ENCODE measurements at regions not wholly inside any gene's neighbourhood (a gene's known extent, or its start where the extent isn't known, plus 50 kb on each side); places are given as distances from the start of the nearest gene placed in this dataset.

DNA sequence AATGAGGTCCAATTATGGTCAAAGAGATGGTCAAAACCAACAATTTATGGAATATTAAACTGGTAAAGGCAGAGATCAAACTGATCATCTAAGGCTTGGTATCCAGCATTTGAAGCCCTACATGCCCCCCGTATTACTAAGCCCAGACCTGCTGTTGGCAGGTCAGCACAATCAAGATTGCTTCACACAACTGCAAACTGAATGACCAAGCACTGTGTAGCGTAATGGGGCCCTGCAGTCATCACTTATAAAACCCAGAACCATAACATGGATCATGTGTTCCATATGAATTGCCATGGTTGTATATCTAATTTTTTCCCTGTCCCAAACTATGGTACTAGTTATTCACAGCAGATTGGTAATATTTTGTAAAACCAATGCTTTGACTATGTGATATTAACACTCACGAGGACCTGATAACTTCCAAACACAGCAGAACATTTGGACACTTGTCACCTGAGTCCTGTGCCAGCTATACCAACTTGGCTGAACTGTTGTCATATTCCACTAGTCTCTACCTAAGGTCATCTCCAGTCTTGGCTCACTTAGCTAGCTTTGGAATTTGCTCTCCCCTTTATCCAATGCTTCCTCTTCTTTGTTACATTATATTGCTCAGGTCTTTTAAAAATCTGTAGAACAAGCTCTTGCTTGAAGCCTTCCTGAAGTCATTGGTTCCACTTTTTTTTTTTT lies 81.7 kb upstream of the HMHB1 start:
- DNase-seq (ENCODE audit: low spot score): no peak

DNA sequence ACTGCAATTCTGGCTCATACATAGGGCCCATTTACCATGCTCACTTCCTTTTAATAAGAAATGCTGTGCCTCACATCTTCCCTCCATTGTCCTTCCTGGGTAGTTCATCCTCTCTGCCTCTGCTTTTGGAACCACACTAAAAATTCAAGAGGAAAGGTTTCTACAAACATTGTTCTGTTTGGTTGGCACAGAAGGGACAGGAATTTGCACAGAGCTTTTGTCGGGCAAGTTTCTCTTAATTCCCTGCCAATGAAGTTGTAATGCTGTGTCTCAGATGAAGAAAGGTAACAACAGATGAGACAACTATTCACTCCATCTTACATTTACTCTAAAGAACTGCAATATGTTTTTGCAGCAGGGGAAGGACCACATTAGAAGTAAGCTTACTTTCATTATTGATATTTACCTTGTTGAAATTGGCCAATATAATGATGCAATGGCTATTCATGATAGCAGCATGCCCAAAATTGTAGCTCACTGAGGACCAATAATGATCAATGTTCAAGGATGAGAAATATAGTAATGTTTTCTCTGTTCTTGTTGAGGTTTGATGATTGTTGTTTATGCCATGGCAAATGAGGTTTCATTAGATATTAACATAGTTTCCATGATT lies 82.5 kb upstream of the HMHB1 start:
- no peak for DNase-seq (ENCODE audit: low spot score)

DNA sequence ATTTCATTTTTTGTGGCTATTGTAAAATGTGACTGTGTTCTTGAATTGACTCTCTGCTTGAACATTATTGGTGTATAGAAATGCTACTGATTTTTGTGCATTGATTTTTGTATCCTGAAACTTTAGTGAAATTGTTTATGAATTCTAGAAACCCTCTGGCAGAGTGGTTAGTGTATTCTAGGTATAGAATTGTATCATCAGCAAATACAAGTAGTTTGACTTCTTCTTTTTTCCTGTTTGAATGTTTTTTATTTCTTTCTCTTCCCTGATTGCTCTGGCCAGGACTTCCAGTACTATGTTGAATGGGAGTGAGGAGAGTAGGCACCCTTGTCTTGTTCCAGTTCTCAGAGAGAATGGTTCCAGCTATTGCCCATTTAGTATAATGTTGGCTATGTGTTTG lies 88.8 kb upstream of the HMHB1 start:
- no peak for DNase-seq (ENCODE audit: low spot score)

DNA sequence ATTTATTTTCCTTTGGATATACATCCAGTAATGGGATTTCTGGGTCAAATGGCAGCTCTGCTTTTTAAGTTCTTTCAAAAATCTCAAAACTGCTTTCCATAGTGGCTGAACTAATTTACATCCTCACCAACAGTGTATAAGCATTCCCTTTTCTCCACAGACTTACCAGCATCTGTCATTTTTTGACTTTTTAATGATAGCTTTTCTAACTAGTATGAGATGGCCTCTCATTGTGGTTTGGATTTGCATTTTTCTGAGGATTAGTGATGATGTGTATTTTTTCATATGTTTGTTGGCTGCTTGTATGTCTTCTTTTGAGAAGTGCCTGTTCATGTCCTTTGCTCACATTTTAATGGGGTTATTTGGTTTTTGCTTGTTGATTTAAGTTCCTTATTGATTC lies 90.0 kb upstream of the HMHB1 start:
- DNase-seq (ENCODE audit: low spot score): no peak

DNA sequence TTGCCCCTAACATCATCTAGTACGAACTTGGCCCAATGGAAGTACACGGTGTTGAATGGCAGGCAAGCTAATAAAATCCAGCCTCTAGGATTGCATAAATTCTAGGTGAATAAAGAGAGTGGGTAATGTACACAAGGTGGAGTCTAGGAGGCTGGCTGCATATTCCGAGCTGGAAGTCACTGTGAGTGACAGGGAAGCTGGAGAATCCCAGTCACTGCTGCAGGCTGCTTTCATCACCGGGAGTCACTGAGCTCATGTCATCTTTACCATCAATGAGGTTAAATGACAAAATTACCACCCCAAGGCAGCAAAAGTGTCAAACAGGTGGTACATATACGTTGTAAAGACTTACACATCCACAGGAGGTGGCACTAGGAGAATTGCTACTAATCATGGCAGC lies 91.3 kb upstream of the HMHB1 start:
- no peak for DNase-seq (ENCODE audit: low spot score)

DNA sequence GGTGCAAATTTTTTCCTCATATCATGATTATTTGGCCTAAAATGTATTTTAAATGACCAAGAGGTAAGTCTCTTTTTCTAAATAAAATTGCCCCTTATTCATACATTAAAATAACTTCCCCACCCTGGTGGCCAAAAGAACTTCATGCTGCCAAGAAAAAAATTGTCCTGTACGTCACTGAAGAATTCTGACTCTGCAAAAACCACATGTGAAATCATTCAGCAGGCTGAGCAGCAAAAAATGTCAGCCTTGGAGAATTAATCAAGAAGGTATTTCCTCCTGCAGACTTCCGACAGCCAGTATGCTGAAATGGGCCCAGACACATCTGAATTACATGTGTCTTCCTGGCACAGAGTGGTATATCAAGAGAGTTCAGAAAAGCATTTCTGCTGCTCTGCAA lies 94.6 kb upstream of the HMHB1 start:
- DNase-seq (ENCODE audit: low spot score): peak; percentile 67

DNA sequence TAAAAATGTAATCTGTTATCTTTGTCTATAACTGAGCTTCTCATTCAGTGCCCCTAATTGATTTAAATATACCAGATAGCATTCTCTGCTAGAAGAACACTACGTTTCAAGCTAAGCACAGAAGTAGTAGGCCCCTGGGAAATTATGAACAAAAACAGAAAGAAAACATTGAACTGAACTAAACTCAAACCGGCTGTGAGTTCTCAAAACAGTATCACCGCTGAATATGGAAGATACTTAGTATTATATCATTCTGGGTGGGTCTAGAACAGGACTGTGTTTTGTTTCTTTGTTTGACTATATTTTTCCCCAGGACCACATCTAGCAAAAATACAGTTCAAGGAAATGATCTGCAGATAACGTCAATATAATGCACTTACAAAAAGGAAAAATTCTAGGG lies 95.1 kb upstream of the HMHB1 start:
- no peak for DNase-seq (ENCODE audit: low spot score)

DNA sequence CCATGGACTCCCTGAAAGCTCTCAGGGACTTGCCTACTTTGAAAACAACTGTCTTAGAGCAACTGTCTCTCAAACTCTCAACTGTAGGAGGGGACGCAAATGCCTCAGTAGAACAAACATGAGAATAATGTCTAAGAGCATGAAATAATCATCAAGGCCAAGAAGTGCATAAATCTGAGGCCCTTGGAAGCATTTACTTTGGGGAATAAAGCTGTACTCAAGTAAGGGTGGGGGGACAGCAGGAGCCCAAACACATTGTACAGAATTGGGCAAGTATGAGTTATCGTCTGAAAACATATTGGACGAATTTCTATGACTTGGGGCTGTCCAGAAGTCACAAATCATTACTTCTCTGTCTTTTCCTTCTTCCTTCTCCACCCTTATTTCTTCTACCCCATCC lies 96.3 kb upstream of the HMHB1 start:
- no peak for DNase-seq (ENCODE audit: low spot score)

DNA sequence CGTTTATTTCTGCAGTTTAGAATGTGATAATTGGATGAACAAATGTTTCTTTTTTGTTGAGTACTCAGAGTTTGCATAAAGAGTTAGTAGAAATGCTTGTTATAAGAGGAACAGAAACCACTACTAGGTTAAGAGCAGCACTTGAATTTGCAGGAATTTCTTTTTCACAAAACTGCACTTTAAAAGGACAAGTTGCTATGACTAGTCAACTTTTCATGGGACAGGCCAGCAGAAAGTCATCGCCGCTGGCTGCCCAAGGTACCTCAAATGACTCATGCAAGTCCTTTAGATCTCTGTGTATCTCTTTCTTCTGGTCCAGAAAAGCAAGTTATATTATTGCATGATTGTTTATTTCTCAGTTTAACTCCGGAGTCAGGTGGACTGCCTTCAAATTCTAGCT lies 97.3 kb upstream of the HMHB1 start:
- peak; percentile 7 for DNase-seq (ENCODE audit: low spot score)

DNA sequence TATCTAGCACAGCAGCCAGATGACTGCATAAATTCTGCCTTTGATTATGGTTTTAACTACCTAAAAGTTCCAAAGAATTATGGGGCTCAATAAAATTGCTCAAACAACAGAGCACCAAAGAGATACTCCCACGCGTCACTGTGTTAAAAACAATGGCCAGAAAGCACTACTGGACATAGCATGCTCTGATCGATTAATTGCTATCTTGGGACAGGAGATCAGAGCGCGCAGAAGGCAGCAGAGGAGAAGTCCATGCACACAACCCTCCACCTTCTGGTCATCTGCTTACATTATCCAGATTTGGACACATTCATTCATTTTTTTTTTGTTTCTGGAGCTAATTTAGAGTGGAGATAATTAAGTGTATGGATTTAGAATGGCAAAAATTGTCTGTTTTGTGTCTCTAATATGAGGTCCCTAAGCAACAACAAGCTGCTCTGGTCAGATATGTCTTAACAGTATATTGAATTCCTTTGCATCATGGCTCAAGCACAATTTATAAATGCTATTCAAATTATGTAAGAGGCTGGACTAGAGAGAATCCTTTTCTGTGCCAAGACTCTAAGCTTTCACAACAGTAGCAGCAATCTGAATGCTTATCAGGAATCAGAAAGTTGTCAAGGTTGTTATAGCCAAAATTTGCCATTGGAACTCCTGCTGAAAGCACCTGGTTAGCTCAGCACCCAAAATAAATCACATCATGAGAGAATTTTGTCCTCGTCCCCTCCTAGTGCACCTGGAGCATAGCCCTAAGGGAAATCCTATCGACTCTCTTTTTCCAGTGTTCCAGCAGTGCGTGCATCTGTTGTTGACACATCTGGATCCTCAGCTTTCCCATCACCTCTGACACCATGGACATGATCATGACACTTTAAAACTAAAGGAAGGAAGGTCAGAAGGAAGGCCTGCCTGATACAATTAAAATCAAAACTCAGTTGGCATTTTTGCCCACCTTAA lies 98.6 kb upstream of the HMHB1 start:
- no peak for DNase-seq (ENCODE audit: low spot score)

DNA sequence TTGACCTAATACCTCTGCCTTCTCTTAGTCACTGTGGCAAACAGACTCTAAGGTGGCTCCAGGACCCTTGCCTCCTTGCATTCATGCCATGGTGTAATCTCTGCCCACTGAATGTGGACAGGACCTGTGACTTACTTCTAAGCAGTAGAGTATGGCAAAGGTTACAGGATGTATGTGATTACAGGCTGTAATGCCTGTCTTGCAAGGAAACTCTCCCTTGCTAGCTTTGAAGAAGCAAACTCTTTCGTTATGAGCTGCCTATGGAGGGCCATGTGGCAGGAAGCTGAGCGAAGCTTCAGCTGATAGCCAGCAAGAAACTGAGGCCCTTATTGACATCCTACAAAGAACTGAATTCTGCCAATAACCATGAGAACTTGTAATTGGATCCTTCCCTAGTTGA lies 103.3 kb upstream of the HMHB1 start:
- no peak for DNase-seq (ENCODE audit: low spot score)

DNA sequence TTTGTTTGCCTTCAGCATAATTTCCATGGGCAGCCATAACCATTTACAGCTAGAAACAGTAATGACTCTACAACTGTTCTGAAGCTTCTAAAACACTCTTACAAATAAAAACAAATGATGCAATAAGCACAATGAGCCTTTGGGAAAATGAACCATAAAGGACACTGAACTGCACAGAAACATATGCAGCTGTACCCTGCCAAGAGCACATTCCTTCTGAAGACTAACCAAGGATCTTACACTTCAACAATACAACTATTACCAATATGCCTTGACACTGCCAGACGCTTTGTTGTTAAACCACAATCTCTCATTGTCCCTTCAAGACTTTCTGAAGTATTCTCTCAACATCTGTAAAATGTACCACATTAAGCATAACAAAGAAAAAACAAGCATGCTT lies 104.2 kb upstream of the HMHB1 start:
- no peak for DNase-seq (ENCODE audit: low spot score)

DNA sequence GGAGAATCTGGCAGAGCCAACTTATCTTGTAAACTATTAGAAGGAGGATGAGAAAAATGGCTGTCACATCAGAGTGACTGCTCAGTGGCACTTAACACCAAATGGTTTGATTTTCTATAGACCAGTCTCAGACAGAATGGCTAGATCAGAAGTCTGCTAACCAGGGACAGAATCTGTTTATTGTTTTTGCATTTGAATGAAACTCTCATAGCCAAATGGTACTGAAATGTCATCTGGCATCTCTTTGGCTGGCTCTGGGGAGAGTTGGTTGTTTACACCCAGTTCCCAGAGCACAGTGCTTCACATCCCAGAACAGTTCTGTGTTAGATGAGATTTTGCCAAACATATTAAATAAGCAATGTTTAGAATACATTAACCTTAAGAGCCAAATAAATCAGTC lies 106.6 kb upstream of the HMHB1 start:
- no peak for DNase-seq (ENCODE audit: low spot score)

DNA sequence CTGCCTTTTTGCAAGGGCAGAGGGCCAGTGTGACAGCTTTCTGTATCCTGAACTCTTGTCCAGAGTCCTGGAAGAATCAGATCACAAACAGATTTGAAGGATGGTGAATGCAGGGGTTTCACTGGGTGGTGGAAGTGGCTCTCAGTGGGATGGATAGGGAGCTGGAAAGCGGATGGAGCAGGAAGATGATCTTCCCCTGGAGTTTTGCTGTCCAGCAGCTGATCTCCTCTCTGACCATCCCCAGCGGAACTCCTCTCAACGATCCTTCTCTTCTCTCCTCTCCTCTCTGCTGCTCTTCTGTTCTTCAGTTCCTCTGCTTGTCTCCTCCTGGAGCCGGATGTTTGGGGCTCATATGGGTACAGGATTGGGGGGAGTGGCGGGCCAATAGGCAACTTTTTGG lies 108.3 kb upstream of the HMHB1 start:
- DNase-seq (ENCODE audit: low spot score): no peak

DNA sequence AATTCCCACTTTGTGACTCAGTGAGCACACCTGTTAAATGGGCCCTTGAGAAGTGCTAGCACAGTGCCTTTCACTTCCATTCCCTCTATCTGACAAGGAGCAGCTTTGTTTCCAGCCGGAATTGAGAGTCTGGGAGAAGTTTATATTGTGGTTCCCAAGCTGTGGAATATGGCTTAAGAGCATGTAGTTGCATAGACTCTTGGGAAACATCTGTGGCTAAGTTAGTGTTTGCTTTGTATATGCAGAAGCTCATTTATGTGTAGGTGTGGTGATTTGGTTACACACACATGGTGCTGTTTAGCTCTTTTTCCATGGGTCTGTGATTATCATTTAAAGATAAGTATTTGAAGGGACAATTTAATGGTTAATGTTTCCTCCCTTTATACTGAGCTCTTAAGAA lies 110.5 kb upstream of the HMHB1 start:
- DNase-seq (ENCODE audit: low spot score): no peak

DNA sequence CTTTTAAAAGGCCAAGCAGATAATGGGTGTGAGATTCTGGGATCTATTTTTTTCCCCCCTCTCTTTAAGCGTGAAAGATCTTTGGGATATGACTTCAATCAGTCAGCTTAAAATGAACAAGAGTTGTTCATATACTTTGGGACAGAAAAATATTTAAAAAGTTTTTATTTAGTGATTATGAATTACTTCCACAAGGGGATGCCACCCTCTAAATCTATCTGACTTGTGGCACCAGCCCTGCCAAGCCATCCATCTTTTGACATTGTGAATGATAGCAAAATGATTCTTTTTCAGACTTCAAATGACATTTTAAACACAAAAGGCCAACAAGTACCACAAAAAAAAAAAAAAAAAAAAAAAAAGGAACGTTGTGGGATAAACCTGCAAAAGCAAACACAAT lies 111.0 kb upstream of the HMHB1 start:
- DNase-seq (ENCODE audit: low spot score): no peak

DNA sequence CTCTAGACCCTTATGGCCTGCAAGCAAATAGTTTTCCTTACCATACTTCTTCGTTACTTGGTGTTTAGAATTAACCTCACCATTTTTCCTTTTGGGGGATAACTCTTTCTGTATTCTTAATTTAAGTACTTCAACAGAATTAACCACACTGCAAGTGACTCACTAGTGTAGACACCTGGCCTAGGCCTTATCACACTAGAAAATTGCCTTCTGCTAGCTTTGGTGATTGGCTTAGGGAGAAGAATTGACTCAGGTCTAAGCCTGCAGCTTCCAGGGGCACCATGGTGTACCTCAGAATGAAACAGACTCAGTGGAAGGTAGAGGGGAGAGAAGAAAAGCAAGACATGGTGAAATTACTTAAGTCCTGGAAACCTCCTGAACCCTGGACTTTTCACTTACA lies 112.8 kb upstream of the HMHB1 start:
- no peak for DNase-seq (ENCODE audit: low spot score)

DNA sequence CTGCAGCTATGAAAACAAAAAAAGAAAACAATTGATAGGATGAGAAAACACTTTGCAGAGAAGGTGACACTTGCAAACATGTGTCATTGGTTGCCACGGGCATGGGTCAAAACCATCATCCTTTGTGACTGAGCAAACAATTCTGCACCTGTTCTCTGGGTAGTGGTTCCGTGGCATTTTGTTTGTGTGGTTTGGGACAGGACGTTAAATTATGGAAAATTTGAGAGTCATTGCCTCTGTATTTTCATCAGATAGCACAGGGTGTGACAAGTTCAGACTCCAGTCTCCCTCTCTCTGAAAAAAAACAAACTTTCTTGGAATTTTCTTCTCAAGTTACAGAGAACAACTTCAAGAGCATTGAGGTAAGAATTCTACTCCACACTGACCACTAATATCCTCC lies 113.4 kb upstream of the HMHB1 start:
- DNase-seq (ENCODE audit: low spot score): no peak

DNA sequence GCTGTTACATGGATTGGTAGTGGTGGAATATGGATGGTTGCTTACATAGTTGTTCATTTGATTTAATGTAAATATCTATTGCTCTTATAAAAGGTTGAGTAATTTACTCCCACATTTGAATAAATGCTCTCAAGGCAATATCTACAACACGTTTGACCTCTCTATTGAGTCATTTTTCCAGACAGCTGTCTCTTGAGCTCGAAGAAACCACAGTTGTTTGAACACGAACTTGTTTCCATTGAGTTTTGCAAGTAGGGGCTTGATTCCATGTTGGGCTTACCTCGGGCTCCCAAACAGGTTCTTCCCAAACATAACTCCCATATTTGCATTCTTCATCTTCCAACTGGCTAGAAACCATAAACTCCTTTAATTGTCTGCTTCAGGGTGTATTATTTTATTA lies 115.0 kb upstream of the HMHB1 start:
- DNase-seq (ENCODE audit: low spot score): no peak

DNA sequence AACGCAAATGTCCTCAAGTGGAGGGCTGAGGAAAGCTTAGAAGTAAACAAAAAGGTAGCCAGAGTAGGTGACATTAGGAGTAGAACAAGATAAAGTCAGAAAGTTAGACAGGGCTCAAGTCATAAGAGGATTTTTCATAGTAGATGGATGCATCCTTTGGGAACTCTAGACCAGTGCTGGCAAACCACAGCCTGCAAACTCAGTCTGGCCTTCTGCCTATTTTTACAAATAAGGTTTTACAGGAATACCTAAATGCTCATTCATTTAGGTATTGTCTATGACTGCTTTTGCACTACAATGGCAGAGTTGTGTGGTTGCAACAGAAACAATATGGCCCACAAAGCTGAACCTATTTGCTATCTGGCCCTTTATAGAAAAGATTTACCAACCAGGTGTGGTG lies 116.0 kb upstream of the HMHB1 start:
- DNase-seq (ENCODE audit: low spot score): no peak

DNA sequence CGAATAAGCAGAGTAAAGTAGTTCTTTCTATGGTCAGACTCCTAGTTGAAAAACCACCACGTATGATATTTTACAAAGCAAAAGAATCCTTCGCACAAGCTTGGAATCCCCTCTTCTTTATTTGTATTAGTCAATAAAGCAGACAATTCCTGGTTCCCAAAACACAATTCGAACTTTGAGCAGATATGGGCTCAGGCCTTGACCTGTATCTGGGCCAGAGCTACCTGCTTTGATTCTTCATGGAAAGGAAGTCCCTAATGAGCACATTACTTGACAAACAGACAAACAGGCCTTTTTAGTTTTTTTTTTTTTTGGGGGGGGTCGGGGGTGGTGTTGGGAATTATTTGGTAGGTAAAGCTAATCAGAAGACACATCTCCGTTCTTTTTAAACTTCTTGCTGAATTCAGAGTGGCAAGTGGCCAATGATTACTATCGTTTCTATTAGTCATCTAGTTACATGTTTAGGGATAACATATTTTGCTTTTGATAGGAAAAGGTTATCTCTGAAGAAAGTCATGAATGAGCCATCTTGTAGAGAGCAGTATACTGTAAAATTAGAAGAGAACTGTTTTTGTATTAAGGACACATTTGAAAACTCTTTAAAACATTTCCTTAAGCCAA lies 116.6 kb upstream of the HMHB1 start:
- DNase-seq (ENCODE audit: low spot score): no peak

DNA sequence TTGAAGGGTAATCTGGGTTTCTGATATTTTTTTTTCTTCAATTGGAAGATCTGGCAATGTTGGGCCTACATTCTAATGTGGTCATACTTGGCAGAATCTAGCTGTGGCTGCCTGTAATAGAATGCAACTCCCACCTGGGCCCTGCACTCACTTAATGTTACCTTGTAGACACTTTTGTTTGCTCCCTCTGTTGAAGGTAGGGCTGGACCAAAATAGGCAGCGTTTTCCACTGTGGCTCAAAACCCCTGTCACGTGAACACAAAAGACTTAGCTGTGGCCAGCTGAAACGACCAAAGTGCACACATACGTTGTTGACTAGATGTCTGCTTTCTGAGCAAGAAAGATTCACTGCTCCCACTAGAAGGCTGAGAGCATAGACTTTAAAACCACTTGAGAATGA lies 117.6 kb upstream of the HMHB1 start:
- no peak for DNase-seq (ENCODE audit: low spot score)

Measured in kidney tubule cell (primary cell).